GM12873 (cell line): ENCODE measurements at regions not wholly inside any gene's neighbourhood (a gene's known extent, or its start where the extent isn't known, plus 50 kb on each side); places are given as distances from the start of the nearest gene placed in this dataset.

ENCODE experiments used
- CTCF ChIP-seq: IDR thresholded peaks from 2 replicates; pipeline ENCODE4 v1.5.1; 2012; ENCODE audit warnings: low read depth, mild to moderate bottlenecking, moderate library complexity, low read length, control low read depth; ENCODE audit not compliant: insufficient read depth; ENCODE audit errors: missing control alignments

- TF ChIP-seq CTCF, result no peak
These were observed 440.4 kb upstream of the ADAMTS5 start for GRCh38 chr21:27407271-27407670.

GRCh38 chr21:27406300-27407009 lies 439.6 kb upstream of the ADAMTS5 start:
- no peak for TF ChIP-seq CTCF

GRCh38 chr21:27403011-27403410 lies 436.1 kb upstream of the ADAMTS5 start:
- no peak for TF ChIP-seq CTCF

- TF ChIP-seq CTCF, result no peak
These were observed 433.2 kb upstream of the ADAMTS5 start for GRCh38 chr21:27400045-27400444.

GRCh38 chr21:27397578-27397977 lies 430.7 kb upstream of the ADAMTS5 start:
- no peak for TF ChIP-seq CTCF

- TF ChIP-seq CTCF, result no peak
These were observed 426.8 kb upstream of the ADAMTS5 start for GRCh38 chr21:27393726-27394125.

GRCh38 chr21:27391990-27392389 lies 425.1 kb upstream of the ADAMTS5 start:
- no peak for TF ChIP-seq CTCF
